ENCODE measurements at regions not wholly inside any gene's neighbourhood (a gene's known extent, or its start where the extent isn't known, plus 50 kb on each side); places are given as distances from the start of the nearest gene placed in this dataset.

DNA sequence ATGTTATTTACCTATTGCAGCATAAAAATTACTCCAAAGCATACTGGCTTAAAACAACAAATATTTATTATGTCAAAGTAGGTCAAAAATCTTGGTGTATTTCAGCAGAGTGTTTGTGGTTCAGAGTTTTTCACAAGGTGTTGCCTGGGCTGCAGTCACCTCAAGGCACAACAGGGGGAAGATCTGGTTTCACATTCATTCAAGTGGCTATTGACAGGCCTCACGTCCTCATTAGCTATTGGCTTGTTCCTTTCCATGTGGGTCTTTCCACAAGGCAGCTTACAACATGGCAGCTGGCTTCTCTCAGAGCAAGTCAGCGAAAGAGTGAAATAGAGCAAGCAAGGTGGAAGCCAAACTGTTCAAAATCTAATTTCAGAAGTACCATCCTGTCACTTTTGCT is 602.9 kb downstream of the OLFM4 start:
- TF ChIP-seq, protein P1, sequence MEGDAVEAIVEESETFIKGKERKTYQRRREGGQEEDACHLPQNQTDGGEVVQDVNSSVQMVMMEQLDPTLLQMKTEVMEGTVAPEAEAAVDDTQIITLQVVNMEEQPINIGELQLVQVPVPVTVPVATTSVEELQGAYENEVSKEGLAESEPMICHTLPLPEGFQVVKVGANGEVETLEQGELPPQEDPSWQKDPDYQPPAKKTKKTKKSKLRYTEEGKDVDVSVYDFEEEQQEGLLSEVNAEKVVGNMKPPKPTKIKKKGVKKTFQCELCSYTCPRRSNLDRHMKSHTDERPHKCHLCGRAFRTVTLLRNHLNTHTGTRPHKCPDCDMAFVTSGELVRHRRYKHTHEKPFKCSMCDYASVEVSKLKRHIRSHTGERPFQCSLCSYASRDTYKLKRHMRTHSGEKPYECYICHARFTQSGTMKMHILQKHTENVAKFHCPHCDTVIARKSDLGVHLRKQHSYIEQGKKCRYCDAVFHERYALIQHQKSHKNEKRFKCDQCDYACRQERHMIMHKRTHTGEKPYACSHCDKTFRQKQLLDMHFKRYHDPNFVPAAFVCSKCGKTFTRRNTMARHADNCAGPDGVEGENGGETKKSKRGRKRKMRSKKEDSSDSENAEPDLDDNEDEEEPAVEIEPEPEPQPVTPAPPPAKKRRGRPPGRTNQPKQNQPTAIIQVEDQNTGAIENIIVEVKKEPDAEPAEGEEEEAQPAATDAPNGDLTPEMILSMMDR (IDR thresholded peaks at IDR 0.05), result no peak
- TF ChIP-seq EZH2 (IDR thresholded peaks at IDR 0.05), result no peak
